Natural killer cell treated with Interleukin-12 subunit alpha and Interleukin-12 subunit beta and Interleukin-15 and Interleukin-18, amount 100 ng/mL, for 72 hours (primary cell): ENCODE measurements at regions not wholly inside any gene's neighbourhood (a gene's known extent, or its start where the extent isn't known, plus 50 kb on each side); places are given as distances from the start of the nearest gene placed in this dataset.

Experiments used
- ATAC-seq, 2 donors: fragments of 150-1000 bp; cut with Tn5 transposase in 1 of 2; sonication (Bioruptor Pico), chemical (Tn5 transposase) in 1 of 2; 2 replicates each; pipeline ENCODE4 v1.10.0; 2021
- DNase-seq: peaks from one replicate; pipeline ENCODE4 v3.0.0; 2022; ENCODE audit warnings: low spot score
- H3K27ac Mint-ChIP-seq, 2 donors: 1 replicate in 1 of 2; 2 replicates in 1 of 2; pipeline ENCODE4 v1.8.0; 2022; ENCODE audit warnings: mixed read lengths in 2 of 2, mild to moderate bottlenecking in 1 of 2, moderate library complexity in 1 of 2
- H3K27me3 Mint-ChIP-seq, 2 donors: 1 replicate in 1 of 2; 2 replicates in 1 of 2; pipeline ENCODE4 v1.8.0; 2022; ENCODE audit warnings: mixed read lengths in 2 of 2
- H3K36me3 Mint-ChIP-seq: one replicate; pipeline ENCODE4 v1.8.0; 2022; ENCODE audit warnings: mixed read lengths
- H3K4me1 Mint-ChIP-seq, 2 donors: 1 replicate in 1 of 2; 2 replicates in 1 of 2; pipeline ENCODE4 v1.8.0; 2022; ENCODE audit warnings: low read depth in 2 of 2, mixed read lengths in 2 of 2, mild to moderate bottlenecking in 1 of 2
- H3K4me3 Mint-ChIP-seq: one replicate; pipeline ENCODE4 v1.8.0; 2022; ENCODE audit warnings: mixed read lengths
- H3K9me3 Mint-ChIP-seq: 2 replicates; pipeline ENCODE4 v1.8.0; 2022; ENCODE audit warnings: mixed read lengths

DNA sequence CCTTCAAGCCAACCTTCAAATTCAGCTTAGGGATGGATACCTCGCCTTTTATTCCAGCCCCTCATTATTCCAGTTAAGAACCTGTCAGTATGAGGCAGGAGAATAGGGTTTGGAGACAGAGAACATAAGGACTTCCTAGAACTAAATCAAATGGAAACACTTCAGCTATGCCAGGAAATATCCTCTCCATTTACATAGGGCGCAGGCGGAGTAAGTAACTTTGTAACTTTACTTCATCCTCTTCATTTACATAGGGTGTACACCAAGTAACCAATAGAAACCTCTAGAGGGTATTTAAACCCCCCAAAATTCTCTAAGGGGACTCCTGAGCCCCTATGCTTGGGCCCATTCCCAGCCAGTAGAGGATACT is 75.4 kb upstream of the ATF3 start:
- no peaks in the 10 kb centered on the region for H3K9me3 Mint-ChIP-seq
- H3K36me3 Mint-ChIP-seq = no peaks in the 10 kb centered on the region
- H3K4me3 Mint-ChIP-seq = no peak overlapping the region
- ATAC-seq (no peak), DNase-seq (no peak)
- H3K27me3 Mint-ChIP-seq = peaks cover 12 to 31% of the 10 kb centered on the region in 2 donors
- no peak overlapping the region for H3K27ac Mint-ChIP-seq
- no peaks in the 10 kb centered on the region for H3K4me1 Mint-ChIP-seq

- ATAC-seq (no peak), DNase-seq (no peak)
- H3K4me1 Mint-ChIP-seq = no peaks in the 10 kb centered on the region
- H3K27me3 Mint-ChIP-seq = peaks cover 10 to 15% of the 10 kb centered on the region in 2 donors
- H3K27ac Mint-ChIP-seq = no peak overlapping the region
- no peaks in the 10 kb centered on the region for H3K9me3 Mint-ChIP-seq
- H3K4me3 Mint-ChIP-seq = no peak overlapping the region
- H3K36me3 Mint-ChIP-seq = no peaks in the 10 kb centered on the region
Measured at GRCh38 chr1:212536586-212536985, 72.0 kb upstream of the ATF3 start.

DNA sequence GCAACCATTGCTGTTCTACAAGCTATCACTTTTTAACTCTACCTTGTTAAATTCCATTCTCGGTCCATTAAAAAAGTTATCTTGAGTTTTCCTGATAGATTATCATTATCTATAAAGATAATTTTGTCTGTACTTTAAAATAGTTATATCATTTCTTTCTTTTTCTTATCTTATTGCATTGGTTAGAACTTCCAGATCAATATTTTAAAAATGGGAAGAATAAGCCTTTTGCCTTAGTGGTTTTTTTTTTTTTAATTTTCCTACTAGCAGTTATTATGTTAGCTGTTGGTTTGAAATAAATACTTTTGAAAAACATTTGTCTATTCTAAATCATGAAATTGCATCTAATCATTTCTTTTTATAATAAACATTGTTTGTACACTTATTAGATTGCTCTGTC is 71.0 kb upstream of the ATF3 start:
- DNase-seq = no peak
- Mint-ChIP-seq H3K4me3 (no peak overlapping the region), H3K27me3 (peaks cover 7 to 9% of the 10 kb centered on the region in 2 donors), H3K9me3 (no peaks in the 10 kb centered on the region), H3K4me1 (no peaks in the 10 kb centered on the region), H3K27ac (no peak overlapping the region), H3K36me3 (no peaks in the 10 kb centered on the region)
- no peak for ATAC-seq

- ATAC-seq = no peak
- Mint-ChIP-seq H3K27ac (no peak overlapping the region), H3K4me3 (no peak overlapping the region), H3K36me3 (no peaks in the 10 kb centered on the region), H3K4me1 (no peaks in the 10 kb centered on the region), H3K9me3 (no peaks in the 10 kb centered on the region), H3K27me3 (peaks cover 8 to 13% of the 10 kb centered on the region in 2 donors)
- no peak for DNase-seq
Measured at GRCh38 chr1:212539737-212540430, 68.7 kb upstream of the ATF3 start.

DNA sequence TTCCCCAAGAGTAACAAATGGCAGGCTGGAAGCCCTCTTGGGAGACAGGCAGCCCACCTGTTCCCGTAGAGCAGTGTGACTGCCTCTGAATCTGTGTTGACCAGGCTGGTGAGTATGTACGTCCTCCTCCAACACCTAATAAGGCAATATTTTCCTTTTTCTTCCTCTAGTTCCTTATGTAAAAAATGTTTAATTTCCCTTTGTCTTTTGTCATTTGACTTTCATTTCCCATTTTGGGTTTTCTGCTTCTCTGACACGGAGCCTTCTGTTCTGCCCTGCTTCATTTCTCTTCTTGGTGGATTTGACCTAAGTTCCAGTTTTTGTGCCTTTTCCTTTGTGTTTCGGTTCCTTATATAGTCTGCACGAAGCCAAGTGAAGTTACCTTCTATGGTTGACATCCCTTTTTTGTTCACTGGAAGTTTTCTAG is 65.8 kb upstream of the ATF3 start:
- H3K27me3 Mint-ChIP-seq = peaks cover 10 to 13% of the 10 kb centered on the region in 2 donors
- no peaks in the 10 kb centered on the region for H3K4me1 Mint-ChIP-seq
- no peaks in the 10 kb centered on the region for H3K36me3 Mint-ChIP-seq
- no peak for DNase-seq
- no peaks in the 10 kb centered on the region for H3K9me3 Mint-ChIP-seq
- H3K27ac Mint-ChIP-seq = no peak overlapping the region
- no peak for ATAC-seq
- H3K4me3 Mint-ChIP-seq = no peak overlapping the region

DNA sequence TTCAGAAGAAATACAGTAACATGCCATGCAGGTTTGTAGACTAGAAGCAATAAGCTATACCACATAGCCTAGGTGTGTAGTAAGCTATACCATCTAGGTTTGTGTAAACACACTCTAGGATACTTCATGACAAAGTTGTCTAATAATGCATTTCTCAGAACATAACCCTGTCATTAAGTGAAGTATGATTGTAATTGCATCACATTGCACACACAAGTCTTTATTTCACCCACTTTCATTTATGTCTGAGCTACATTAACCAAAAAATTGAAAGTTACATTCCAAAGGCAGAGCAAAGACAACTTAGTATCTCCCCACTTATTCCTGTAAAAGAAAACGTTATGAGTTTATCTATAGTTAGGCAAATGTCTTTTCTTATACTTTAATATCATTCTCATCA is 64.5 kb upstream of the ATF3 start:
- Mint-ChIP-seq H3K27ac (no peak overlapping the region), H3K4me1 (no peaks in the 10 kb centered on the region), H3K9me3 (no peaks in the 10 kb centered on the region), H3K4me3 (no peak overlapping the region), H3K36me3 (no peaks in the 10 kb centered on the region), H3K27me3 (peaks cover 12 to 13% of the 10 kb centered on the region in 2 donors)
- DNase-seq (no peak), ATAC-seq (no peak)

DNA sequence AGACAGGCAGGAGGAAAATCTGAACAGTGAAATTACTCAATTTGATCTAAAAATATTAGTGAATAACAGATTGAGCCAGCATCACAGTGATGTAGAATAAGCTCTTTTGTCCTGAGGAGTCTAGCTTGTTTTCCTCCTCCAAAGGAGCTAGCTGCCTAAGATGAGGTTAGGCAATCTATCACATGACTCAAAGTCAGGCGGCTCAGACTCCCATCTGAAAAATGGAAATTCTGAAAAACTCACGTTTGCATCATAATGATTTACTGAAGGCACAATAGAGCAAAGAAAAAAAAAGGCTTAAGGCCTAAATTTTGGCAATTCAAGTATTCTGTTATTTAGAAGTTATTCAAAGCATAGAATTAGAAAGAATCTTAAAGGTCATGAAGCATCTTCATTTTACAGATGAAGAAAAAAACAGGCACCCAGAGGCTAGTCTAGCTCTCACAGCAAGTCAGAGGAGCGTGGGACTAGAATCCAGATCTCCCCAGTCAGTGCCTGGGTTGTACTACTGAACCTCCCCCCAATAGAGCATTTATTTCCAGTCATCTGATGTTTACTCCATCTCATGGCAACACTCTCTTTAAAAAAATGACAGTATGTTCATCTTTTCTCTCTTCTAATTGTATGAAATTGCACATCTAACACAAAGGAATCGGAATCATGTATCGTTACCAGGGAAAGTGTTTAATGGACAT is 62.5 kb upstream of the ATF3 start:
- H3K36me3 Mint-ChIP-seq = no peaks in the 10 kb centered on the region
- H3K27me3 Mint-ChIP-seq = peaks cover 12 to 26% of the 10 kb centered on the region in 2 donors
- ATAC-seq (no peak), DNase-seq (no peak)
- H3K27ac Mint-ChIP-seq = no peak overlapping the region
- no peaks in the 10 kb centered on the region for H3K9me3 Mint-ChIP-seq
- H3K4me3 Mint-ChIP-seq = no peak overlapping the region
- no peaks in the 10 kb centered on the region for H3K4me1 Mint-ChIP-seq

- Mint-ChIP-seq H3K27ac (no peak overlapping the region), H3K36me3 (no peaks in the 10 kb centered on the region), H3K4me3 (no peak overlapping the region), H3K9me3 (no peaks in the 10 kb centered on the region), H3K27me3 (peaks cover 14 to 29% of the 10 kb centered on the region in 2 donors), H3K4me1 (no peaks in the 10 kb centered on the region)
- DNase-seq (no peak), ATAC-seq (no peak)
Measured at GRCh38 chr1:212549503-212550017, 59.0 kb upstream of the ATF3 start.

- Mint-ChIP-seq H3K27ac (peak overlapping the region in 1 of 2 donors; percentile 77), H3K9me3 (no peaks in the 10 kb centered on the region), H3K4me1 (no peaks in the 10 kb centered on the region), H3K36me3 (no peaks in the 10 kb centered on the region), H3K27me3 (peaks cover 9 to 24% of the 10 kb centered on the region in 2 donors), H3K4me3 (no peak overlapping the region)
- DNase-seq (no peak), ATAC-seq (no peak)
Measured at GRCh38 chr1:212551929-212552328, 56.6 kb upstream of the ATF3 start.

DNA sequence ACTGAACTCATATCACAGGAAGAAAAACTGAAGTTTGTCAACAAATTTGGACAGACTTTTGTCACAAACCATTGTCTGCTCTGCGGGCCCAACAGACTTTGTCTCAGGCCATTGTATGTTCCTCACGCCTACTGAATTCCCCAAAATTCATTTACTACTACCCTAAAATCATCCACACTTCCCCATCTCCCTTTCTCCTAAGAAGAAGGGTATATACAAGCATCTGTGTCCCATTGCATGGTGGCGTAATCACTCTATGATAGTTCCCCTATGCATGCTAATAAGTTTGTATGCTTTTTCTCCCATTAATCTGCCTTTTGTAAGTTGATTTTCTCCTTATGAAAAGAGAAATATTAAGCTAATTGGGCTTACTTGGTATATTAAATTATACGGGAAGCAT is 54.9 kb upstream of the ATF3 start:
- peaks cover 2 to 5% of the 10 kb centered on the region in 2 donors for H3K4me1 Mint-ChIP-seq
- H3K27ac Mint-ChIP-seq = no peak overlapping the region
- DNase-seq (no peak), ATAC-seq (no peak)
- peaks cover 4% of the 10 kb centered on the region for H3K36me3 Mint-ChIP-seq
- no peak overlapping the region for H3K4me3 Mint-ChIP-seq
- no peaks in the 10 kb centered on the region for H3K9me3 Mint-ChIP-seq
- H3K27me3 Mint-ChIP-seq = peaks cover 8 to 29% of the 10 kb centered on the region in 2 donors

GRCh38 chr1:212554401-212554800 is 54.2 kb upstream of the ATF3 start:
- Mint-ChIP-seq H3K27ac (no peak overlapping the region), H3K9me3 (no peaks in the 10 kb centered on the region), H3K36me3 (peaks cover 4% of the 10 kb centered on the region), H3K27me3 (peaks cover 6 to 29% of the 10 kb centered on the region in 2 donors), H3K4me3 (no peak overlapping the region), H3K4me1 (peaks cover 6 to 12% of the 10 kb centered on the region in 2 donors)
- DNase-seq (no peak), ATAC-seq (no peak)

DNA sequence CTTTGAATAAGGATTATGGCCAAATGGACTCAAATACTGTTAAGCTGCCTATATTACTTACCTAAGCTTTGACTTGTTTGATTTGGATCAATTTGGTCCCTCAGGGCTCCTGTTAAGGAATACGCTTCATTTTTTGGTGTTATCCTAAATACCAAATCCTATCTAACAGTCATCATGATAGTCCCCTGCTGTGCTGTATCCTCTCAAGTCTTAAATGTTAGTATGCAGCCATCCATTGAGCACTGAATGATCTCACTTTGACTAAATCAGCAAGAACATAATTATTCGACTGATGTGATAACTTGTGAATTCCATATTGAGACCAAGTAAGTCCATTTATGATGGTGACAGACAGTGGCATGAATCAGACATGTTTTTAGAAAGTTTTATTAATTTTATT is 53.1 kb upstream of the ATF3 start:
- DNase-seq = no peak
- ATAC-seq = no peak
- Mint-ChIP-seq H3K9me3 (no peaks in the 10 kb centered on the region), H3K27ac (no peak overlapping the region), H3K4me3 (no peak overlapping the region), H3K36me3 (peaks cover 4% of the 10 kb centered on the region), H3K4me1 (peaks cover 6 to 17% of the 10 kb centered on the region in 2 donors), H3K27me3 (peaks cover 6 to 22% of the 10 kb centered on the region in 2 donors)

GRCh38 chr1:212556822-212557549 is 51.6 kb upstream of the ATF3 start:
- H3K27ac Mint-ChIP-seq = no peak overlapping the region
- H3K4me3 Mint-ChIP-seq = no peak overlapping the region
- peaks cover 6 to 7% of the 10 kb centered on the region in 2 donors for H3K27me3 Mint-ChIP-seq
- H3K9me3 Mint-ChIP-seq = no peaks in the 10 kb centered on the region
- ATAC-seq = no peak
- H3K4me1 Mint-ChIP-seq = peaks cover 6 to 17% of the 10 kb centered on the region in 2 donors
- peaks cover 4% of the 10 kb centered on the region for H3K36me3 Mint-ChIP-seq
- DNase-seq = no peak
